Esophagus muscularis mucosa (tissue), 4 donors: ENCODE measurements at regions not wholly inside any gene's neighbourhood (a gene's known extent, or its start where the extent isn't known, plus 50 kb on each side); places are given as distances from the start of the nearest gene placed in this dataset.

ENCODE experiments used
- DNase-seq: peaks from one replicate; pipeline ENCODE4 v3.0.0-alpha.2; 2017; ENCODE audit errors: extremely low spot score
- H3K27ac ChIP-seq, 4 donors: fragments of 200-600 bp; sonication (generic); replicated peaks in 1 of 4; 1 replicate in 3 of 4; 2 replicates in 1 of 4; pipeline ENCODE4 v1.5.1; 2016 to 2019; ENCODE audit warnings: mild to moderate bottlenecking in 1 of 4
- H3K27me3 ChIP-seq, 4 donors: fragments of 200-600 bp; sonication (generic); one replicate each; pipeline versions ENCODE4 v1.5.1 to v1.6.0; 2016 to 2019
- H3K36me3 ChIP-seq, 4 donors: fragments of 200-600 bp; sonication (generic); one replicate each; pipeline ENCODE4 v1.5.1; 2016 to 2019
- H3K4me1 ChIP-seq, 4 donors: fragments of 200-600 bp; sonication (generic); one replicate each; pipeline ENCODE4 v1.5.1; 2016 to 2019
- H3K4me3 ChIP-seq, 4 donors: fragments of 200-600 bp; sonication (generic); 1 replicate in 2 of 4; 2 replicates in 2 of 4; pipeline ENCODE4 v1.5.1; 2016 to 2019; ENCODE audit warnings: mild to moderate bottlenecking in 4 of 4, moderate library complexity in 1 of 4
- H3K9me3 ChIP-seq, 4 donors: fragments of 200-600 bp; sonication (generic); 1 replicate in 3 of 4; 2 replicates in 1 of 4; pipeline ENCODE4 v1.5.1; 2016 to 2019
- CTCF ChIP-seq, 3 experiments: fragments of 200-600 bp in 2 of 3; fragments of 450-650 bp in 1 of 3; sonication (generic) in 2 of 3; IDR thresholded peaks; one replicate each; pipeline ENCODE4 v1.5.1; 2017 to 2019; ENCODE audit warnings: antibody characterized with exemption in 3 of 3, mild to moderate bottlenecking in 2 of 3, moderate library complexity in 1 of 3
- EP300 ChIP-seq: sonication (generic); formaldehyde crosslinking; IDR thresholded peaks from one replicate; pipeline ENCODE4 v1.6.1; 2017; ENCODE audit warnings: antibody characterized with exemption
- POLR2A ChIP-seq: fragments of 450-650 bp; IDR thresholded peaks from one replicate; pipeline ENCODE4 v1.6.1; 2017; ENCODE audit warnings: antibody characterized with exemption, moderate library complexity, mild to moderate bottlenecking, low read depth
- POLR2AphosphoS5 ChIP-seq, 2 donors: sonication (generic); formaldehyde crosslinking; IDR thresholded peaks; one replicate each; pipeline ENCODE4 v1.6.1; 2017; ENCODE audit warnings: antibody characterized with exemption in 2 of 2
- WGBS: methylation state at CpG from one replicate; pipeline ENCODE4 v1.1.5; 2018; 5-methylcytosine and 5-hydroxymethylcytosine counted together
- intact Hi-C: fragments of 100-400 bp; cut with DNase I; formaldehyde crosslinking; loops from one replicate; pipeline ENCODE4 v1.15.1; 2023

- TF ChIP-seq POLR2AphosphoS5 (IDR thresholded peaks at IDR 0.05), result no peak
- TF ChIP-seq CTCF (IDR thresholded peaks at IDR 0.05), result no peak
- TF ChIP-seq POLR2A, result no peak
- TF ChIP-seq EP300, result no peak
- Histone ChIP-seq H3K36me3 (no peaks in the 10 kb centered on the region), H3K27ac (no peak overlapping the region), H3K4me3 (no peak overlapping the region), H3K27me3 (no peaks in the 10 kb centered on the region), H3K9me3 (peaks cover 0 to 9% (median 0%) of the 10 kb centered on the region in 4 donors), H3K4me1 (no peaks in the 10 kb centered on the region)
- intact Hi-C loops, result no loop called here
- no peak for DNase-seq
- 87% methylated on average over 10 of the region's 10 CpGs for WGBS
These were observed 162.7 kb upstream of the NRXN1 start for GRCh38 chr2:51194656-51195055.

- Histone ChIP-seq H3K4me1 (no peaks in the 10 kb centered on the region), H3K27ac (no peak overlapping the region), H3K27me3 (no peaks in the 10 kb centered on the region), H3K4me3 (no peak overlapping the region), H3K36me3 (no peaks in the 10 kb centered on the region), H3K9me3 (no peaks in the 10 kb centered on the region)
- DNase-seq, result no peak
- TF ChIP-seq EP300 (no peak), CTCF (IDR thresholded peaks at IDR 0.05) (no peak), POLR2A (no peak), POLR2AphosphoS5 (IDR thresholded peaks at IDR 0.05) (no peak)
- intact Hi-C loops, result no loop called here
These were observed 138.3 kb upstream of the NRXN1 start for GRCh38 chr2:51170273-51170672.

GRCh38 chr2:51165534-51166260 lies 133.8 kb upstream of the NRXN1 start:
- Histone ChIP-seq H3K9me3 (no peaks in the 10 kb centered on the region), H3K36me3 (no peaks in the 10 kb centered on the region), H3K27me3 (no peaks in the 10 kb centered on the region), H3K4me1 (no peaks in the 10 kb centered on the region), H3K27ac (no peak overlapping the region), H3K4me3 (no peak overlapping the region)
- intact Hi-C loops, result no loop called here
- TF ChIP-seq POLR2A (no peak), EP300 (no peak), POLR2AphosphoS5 (IDR thresholded peaks at IDR 0.05) (no peak), CTCF (IDR thresholded peaks at IDR 0.05) (no peak)
- WGBS, result 57% methylated on average over 5 of the region's 6 CpGs
- no peak for DNase-seq

- Histone ChIP-seq H3K27ac (no peak overlapping the region), H3K4me1 (no peaks in the 10 kb centered on the region), H3K4me3 (no peak overlapping the region), H3K36me3 (no peaks in the 10 kb centered on the region), H3K9me3 (no peaks in the 10 kb centered on the region), H3K27me3 (no peaks in the 10 kb centered on the region)
- WGBS, result 91% methylated on average over 1 of the region's 1 CpG
- no peak for DNase-seq
- TF ChIP-seq CTCF (IDR thresholded peaks at IDR 0.05) (no peak), POLR2AphosphoS5 (IDR thresholded peaks at IDR 0.05) (no peak), EP300 (no peak), POLR2A (no peak)
- intact Hi-C loops, result no loop called here
These were observed 126.3 kb upstream of the NRXN1 start for GRCh38 chr2:51158251-51158650.

GRCh38 chr2:51153236-51153635 lies 121.3 kb upstream of the NRXN1 start:
- TF ChIP-seq CTCF (IDR thresholded peaks at IDR 0.05), result no peak
- no peak for TF ChIP-seq POLR2A
- no peak for TF ChIP-seq POLR2AphosphoS5 (IDR thresholded peaks at IDR 0.05)
- no peak for TF ChIP-seq EP300

More at GRCh38 chr2:51153236-51153635, 121.3 kb upstream of the NRXN1 start:
- Histone ChIP-seq H3K27me3 (no peaks in the 10 kb centered on the region), H3K4me1 (no peaks in the 10 kb centered on the region), H3K9me3 (no peaks in the 10 kb centered on the region), H3K27ac (no peak overlapping the region), H3K4me3 (no peak overlapping the region), H3K36me3 (no peaks in the 10 kb centered on the region)
- no peak for DNase-seq
- intact Hi-C loops, result no loop called here
